ENCODE measurements at regions not wholly inside any gene's neighbourhood (a gene's known extent, or its start where the extent isn't known, plus 50 kb on each side); places are given as distances from the start of the nearest gene placed in this dataset.

- no peak for DNase-seq
These were observed 195.5 kb downstream of the PHETA1 start for GRCh38 chr12:111173391-111173790.

GRCh38 chr12:111172786-111173185 lies 196.1 kb downstream of the PHETA1 start:
- DNase-seq: no peak

DNA sequence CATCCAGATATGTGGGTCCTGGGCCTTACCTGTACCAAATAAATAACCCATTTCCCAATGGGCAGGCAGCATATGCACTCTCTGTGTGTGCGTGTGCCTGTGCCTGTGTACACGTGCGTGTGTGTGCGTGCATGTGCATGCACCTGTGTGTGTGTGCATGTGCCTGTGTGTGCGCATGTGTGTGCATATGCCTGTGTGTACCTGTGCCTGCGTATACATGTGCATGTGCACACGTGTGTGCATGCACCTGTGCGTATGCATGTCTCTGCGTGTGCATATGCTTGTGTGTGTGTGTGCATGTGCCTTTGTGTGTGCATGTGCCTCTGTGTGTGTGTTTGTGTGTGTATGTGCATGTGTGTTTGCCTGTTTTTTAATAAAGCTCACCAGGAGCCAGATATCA lies 197.1 kb downstream of the PHETA1 start:
- DNase-seq: no peak

DNA sequence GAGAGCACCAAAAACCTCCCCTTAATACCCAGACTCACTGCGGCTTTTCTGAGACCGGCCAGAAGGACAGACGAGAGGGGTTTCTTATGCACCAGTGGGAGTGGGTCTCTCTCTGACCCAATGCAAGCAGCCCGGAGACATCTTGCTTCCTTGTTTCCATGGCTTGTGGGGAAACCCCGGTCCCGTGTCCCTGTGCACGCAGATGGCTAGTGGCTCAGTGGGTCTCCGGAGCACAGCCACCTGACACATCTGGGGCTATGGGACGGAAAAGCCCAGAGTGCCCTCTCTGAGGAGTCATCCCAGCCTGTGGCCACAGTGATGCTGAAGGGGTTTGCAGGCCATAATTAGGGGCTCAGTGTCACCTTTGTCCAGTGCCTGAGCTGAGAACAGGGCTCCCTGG lies 197.6 kb downstream of the PHETA1 start:
- DNase-seq: no peak

GRCh38 chr12:111170543-111170942 lies 198.4 kb downstream of the PHETA1 start:
- DNase-seq: peak; percentile 85

DNA sequence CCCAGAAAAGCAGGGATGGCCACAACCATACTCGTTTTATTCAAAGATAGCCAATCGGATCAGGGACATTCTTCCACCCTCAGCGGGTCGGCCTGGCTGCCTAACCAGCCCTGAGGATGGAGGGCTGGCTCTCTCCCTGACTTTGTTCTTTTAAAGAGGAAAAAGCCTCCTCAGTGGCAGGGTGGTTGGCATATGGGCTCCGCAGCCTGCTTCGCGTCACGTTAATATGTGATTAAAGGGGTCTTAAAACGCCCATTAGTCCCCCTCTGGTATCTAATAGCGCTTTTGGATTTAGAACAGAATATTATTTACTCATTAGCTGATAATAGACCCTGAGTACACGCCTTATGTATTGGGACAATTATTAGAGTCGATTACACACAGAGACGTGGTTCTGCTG lies 199.4 kb downstream of the PHETA1 start:
- no peak for DNase-seq

DNA sequence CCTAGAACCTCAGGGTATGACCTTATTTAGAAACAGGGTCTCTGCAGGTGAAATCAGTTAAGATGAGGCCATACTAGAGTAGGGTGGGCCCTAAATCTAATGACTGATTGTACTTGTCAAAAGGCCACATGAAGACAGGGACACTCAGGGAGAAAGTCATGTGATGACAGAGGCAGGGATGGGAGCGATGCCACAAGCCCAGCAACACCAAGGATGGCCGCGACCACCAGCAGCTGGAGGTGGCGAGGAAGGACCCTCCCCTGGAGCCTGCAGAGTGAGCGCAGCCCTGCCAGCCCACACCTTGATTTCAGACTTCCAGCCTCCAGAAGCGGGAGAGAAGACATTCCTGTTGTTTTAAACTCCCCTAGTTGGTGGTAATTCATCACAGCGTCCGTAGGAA lies 199.9 kb downstream of the PHETA1 start:
- DNase-seq: no peak

- no peak for DNase-seq
These were observed 200.6 kb downstream of the PHETA1 start for GRCh38 chr12:111168009-111168900.

GRCh38 chr12:111166779-111167540 lies 201.9 kb downstream of the PHETA1 start:
- DNase-seq: no peak

GRCh38 chr12:111164833-111165525 lies 203.9 kb downstream of the PHETA1 start:
- no peak for DNase-seq

- no peak for DNase-seq
These were observed 205.5 kb downstream of the PHETA1 start for GRCh38 chr12:111163422-111163821.

DNA sequence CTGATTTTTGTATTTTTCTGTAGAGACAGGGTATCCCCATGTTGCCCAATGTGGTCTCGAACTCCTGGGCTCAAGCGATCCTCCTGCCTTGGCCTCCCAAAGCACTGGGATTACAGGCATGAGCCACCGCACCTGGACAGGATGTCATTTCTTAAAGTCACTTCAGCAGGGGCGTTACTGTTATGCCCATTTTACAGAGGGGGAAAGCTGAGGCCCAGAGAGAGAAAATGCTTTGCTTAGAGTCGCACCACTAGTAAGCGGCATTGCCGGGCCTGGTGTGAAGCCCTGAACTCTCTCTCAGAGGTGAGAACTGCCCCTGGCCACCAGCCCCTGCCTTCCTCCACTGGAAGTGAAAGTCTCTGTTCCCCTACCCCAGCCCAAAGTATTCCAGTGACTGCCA lies 207.0 kb downstream of the PHETA1 start:
- DNase-seq: no peak

GRCh38 chr12:111160350-111161241 lies 208.3 kb downstream of the PHETA1 start:
- no peak for DNase-seq

- no peak for DNase-seq
These were observed 209.9 kb downstream of the PHETA1 start for GRCh38 chr12:111158992-111159391.

GRCh38 chr12:111157486-111157885 lies 211.4 kb downstream of the PHETA1 start:
- no peak for DNase-seq

GRCh38 chr12:111156304-111156703 lies 212.6 kb downstream of the PHETA1 start:
- no peak for DNase-seq

- no peak for DNase-seq
These were observed 213.4 kb downstream of the PHETA1 start for GRCh38 chr12:111155521-111155920.

GRCh38 chr12:111155020-111155419 lies 213.9 kb downstream of the PHETA1 start:
- DNase-seq: no peak

DNA sequence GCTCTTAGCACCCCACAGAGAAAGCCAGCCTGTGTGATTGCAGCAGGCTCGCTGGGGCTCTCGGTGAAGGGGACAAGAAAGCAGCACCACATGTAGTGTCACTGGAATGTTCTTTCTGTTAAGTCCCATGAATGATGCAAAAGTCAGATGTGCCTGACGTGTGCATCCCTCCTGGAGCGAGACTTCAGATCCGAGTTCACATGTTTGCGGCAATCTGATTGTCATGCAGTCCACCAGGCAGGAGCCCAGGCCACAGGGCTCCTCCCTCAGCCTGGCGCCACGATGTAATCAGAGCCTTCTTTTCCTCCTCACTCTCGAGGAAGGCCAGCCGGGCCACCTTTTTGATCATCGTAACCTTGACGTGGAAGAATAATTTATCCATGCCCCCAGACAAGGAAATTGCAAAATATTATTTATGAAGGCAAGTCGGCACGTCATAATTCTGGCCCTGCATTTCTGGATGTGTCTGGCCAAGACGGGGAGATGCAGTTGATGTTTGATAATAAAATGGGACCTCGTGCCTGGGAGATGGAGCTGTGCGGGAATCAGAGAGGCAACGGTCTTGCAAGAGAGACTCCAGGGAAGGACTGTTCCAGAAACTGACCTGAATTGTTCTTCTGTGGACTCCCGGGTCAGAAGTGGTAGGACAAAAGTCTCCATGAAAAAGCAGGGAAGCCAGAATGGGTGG lies 214.6 kb downstream of the PHETA1 start:
- no peak for DNase-seq

DNA sequence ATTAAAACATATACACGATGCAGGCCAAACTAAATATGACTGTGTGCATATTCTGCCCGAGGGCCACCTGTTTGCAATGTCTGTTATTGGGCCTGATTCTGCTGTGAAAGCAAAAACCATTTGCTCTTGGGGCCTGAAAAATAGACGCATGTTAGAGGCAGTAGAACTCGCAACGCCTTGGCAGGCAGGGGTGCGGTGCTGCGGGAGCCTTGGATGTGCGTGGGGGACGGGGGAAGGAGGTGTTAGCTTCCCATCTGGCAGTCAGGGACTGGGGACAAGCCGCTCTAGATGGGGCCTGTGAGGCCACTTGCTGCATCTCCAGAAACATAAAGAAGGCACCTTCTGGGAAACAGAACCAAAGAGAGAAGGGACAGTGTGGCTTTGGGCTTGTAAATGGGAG lies 216.3 kb downstream of the PHETA1 start:
- no peak for DNase-seq

DNA sequence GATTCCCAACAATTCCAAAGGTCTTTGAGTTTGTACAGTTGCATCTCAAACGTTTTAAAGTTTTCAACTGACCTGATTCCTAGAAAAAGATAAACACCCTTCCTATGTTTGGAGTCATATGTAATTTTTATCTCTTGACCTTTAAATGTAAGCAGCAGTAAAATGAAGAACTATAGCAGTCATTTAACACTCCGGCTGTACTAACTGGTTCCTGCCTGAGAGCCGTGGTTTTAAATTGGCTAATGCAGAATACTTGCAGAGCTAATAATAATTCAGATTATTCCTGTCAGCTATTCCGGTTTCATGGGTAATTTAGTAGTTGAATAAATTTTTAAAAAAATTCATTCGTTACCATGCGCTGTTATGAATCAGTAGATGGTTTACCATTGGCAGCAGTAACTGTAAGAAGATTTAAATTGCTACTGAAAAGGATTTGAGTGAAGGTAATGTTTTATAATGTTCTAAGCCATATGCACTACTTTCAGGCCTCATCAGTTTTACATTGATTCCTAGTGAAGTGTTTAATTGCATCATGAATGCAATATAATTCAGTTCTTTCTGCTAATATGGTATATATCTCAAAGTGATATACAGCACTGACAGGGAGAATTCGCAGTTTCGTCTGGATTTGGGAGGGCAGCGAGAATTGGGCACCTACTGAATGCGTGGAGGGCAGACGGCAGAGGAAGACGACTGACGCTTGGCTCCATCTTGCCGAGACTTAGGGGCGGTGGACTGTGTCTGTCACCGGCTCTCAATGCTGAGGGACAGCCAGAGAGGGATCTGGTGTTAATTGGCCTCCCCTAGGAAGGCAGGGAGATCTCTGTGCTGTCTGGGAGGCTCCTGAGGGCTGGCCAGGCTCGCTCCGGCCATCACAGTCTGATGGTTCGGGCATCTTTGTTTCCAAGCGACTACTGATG lies 217.7 kb downstream of the PHETA1 start:
- no peak for DNase-seq
